ENCODE measurements at regions not wholly inside any gene's neighbourhood (a gene's known extent, or its start where the extent isn't known, plus 50 kb on each side); places are given as distances from the start of the nearest gene placed in this dataset.

GRCh38 chr11:106420048-106420665, 342.7 kb downstream of the AASDHPPT start:
- no peaks in the 10 kb centered on the region for H3K23me2 ChIP-seq (ENCODE audit: insufficient read length, low read depth, low read length, poor library complexity, severe bottlenecking)
- H4K20me1 ChIP-seq (ENCODE audit: control insufficient read depth, insufficient read depth, insufficient read length), result no peaks in the 10 kb centered on the region
- no peak overlapping the region for H4K5ac ChIP-seq (ENCODE audit: insufficient read length, low read depth, low read length)
- H3K18ac ChIP-seq (ENCODE audit: insufficient read length, low read depth, low read length), result no peak overlapping the region
- H2AFZ ChIP-seq (ENCODE audit: low read length), result no peak overlapping the region
- H2BK15ac ChIP-seq (ENCODE audit: low read depth, low read length), result no peak overlapping the region
- H3K4me2 ChIP-seq (ENCODE audit: insufficient read depth, insufficient read length, low read length), result no peak overlapping the region
- no peak overlapping the region for H2BK12ac ChIP-seq (ENCODE audit: insufficient read length, low read depth, low read length)
- no peaks in the 10 kb centered on the region; a peak in 1 of 5 replicates for H3K9me3 Mint-ChIP-seq
- peaks cover 8 to 9% of the 10 kb centered on the region in 2 experiments; a peak in 3 of 4 replicates for H3K4me1 Mint-ChIP-seq
- no peaks in the 10 kb centered on the region; the same call in 1 of the 2 replicates for H3K4me1 ChIP-seq (ENCODE audit: insufficient read depth, low read length)
- H3K4ac ChIP-seq (ENCODE audit: low read depth, low read length), result no peak overlapping the region
- H3K4me3 Mint-ChIP-seq, result no peak overlapping the region
- no peaks in the 10 kb centered on the region for H3K36me3 Mint-ChIP-seq (ENCODE audit: insufficient read depth in 1 of 3, low read depth in 3 of 3)
- H3K79me1 ChIP-seq (ENCODE audit: insufficient read depth, low read depth, low read length, poor library complexity, severe bottlenecking), result no peaks in the 10 kb centered on the region
- H4K8ac ChIP-seq (replicated peaks; ENCODE audit: insufficient read length, low read depth, low read length), result no peak overlapping the region
- H3K27me3 ChIP-seq (ENCODE audit: insufficient read depth, low read length), result no peaks in the 10 kb centered on the region
- H2BK5ac ChIP-seq (ENCODE audit: insufficient read length, low read length), result no peak overlapping the region
- no peak overlapping the region for H3T11ph ChIP-seq (ENCODE audit: low read length)
- no peak overlapping the region for H3K56ac ChIP-seq (ENCODE audit: insufficient read length, low read depth, low read length)
- no peak for DNase-seq
- no peak overlapping the region for H4K91ac ChIP-seq (ENCODE audit: insufficient read length, low read depth, low read length)
- H3K27ac ChIP-seq (ENCODE audit: insufficient read length, low read depth, low read length), result no peak overlapping the region
- WGBS (ENCODE audit: extremely low coverage, insufficient read length, low lambda C conversion rate), result no CpG with 5 or more reads among the region's 2 CpGs
- H3K27me3 Mint-ChIP-seq (ENCODE audit: low read depth), result no peaks in the 10 kb centered on the region
- H2BK120ac ChIP-seq (ENCODE audit: low read depth, low read length, poor library complexity, severe bottlenecking), result no peak overlapping the region
- H3K79me2 ChIP-seq (ENCODE audit: insufficient read depth, low read length), result no peaks in the 10 kb centered on the region
- H2AK5ac ChIP-seq (ENCODE audit: insufficient read length, low read length), result no peak overlapping the region
- H3K9me3 ChIP-seq (ENCODE audit: control insufficient read depth, low read depth, low read length), result no peaks in the 10 kb centered on the region
- H2BK20ac ChIP-seq (ENCODE audit: low read depth, low read length, poor library complexity, severe bottlenecking), result no peak overlapping the region
- H3K27ac Mint-ChIP-seq, result no peak overlapping the region
- no peak for TF ChIP-seq CTCF (conservative IDR thresholded peaks at IDR 0.05)
- no peak overlapping the region for H3K23ac ChIP-seq (ENCODE audit: insufficient read length, low read depth, low read length)
- H3K14ac ChIP-seq (ENCODE audit: insufficient read depth, low read length), result no peak overlapping the region
- no peak overlapping the region for H3K9ac ChIP-seq (ENCODE audit: extremely low read depth, insufficient read length, low read length)

All from H9 (cell line).